ENCODE measurements at regions not wholly inside any gene's neighbourhood (a gene's known extent, or its start where the extent isn't known, plus 50 kb on each side); places are given as distances from the start of the nearest gene placed in this dataset.

DNA sequence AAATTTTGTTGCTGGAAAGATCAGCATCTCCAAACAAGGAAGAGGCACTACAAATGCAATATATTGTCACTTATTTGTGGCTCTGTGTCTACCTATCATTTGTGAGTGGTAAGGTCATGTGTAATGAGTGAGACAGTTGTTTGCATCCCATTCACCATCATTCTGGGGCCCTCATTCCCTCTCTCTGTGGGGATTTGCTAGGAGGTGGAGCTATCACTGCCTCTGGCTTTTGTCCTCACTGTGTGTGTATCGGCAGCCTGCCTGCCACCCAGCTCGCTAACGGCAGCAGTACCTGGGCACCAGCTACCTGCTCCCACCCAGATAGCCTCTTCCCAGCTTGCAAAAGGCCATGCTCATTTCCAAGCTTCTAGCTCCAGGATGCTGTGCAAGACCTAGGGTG lies 379.2 kb upstream of the ZFHX3 start:
- Histone ChIP-seq H3K4me1 (ENCODE audit: control insufficient read depth, insufficient read depth, low read length) (no peaks in the 10 kb centered on the region), H3K9me3 (ENCODE audit: control insufficient read depth, insufficient read depth, low read depth, low read length) (no peaks in the 10 kb centered on the region), H3K36me3 (ENCODE audit: control insufficient read depth, insufficient read depth, low read length) (no peaks in the 10 kb centered on the region), H3K4me3 (ENCODE audit: low read depth in 2 of 2, low read length in 2 of 2) (no peak overlapping the region), H3K27ac (ENCODE audit: low read length) (no peak overlapping the region), H3K27me3 (ENCODE audit: control insufficient read depth, insufficient read depth, low read length) (no peaks in the 10 kb centered on the region; the same call in 1 of the 2 replicates)
- intact Hi-C loops (cut with micrococcal nuclease; ENCODE audit: unreplicated experiment) (no loop called here), in situ Hi-C loops (cut with HindIII; ENCODE audit: low pct_unique_long_range_greater_than_20kb, low sequenced_read_pairs) (no loop called here)
- TF ChIP-seq SIN3A (IDR thresholded peaks at IDR 0.05; ENCODE audit: borderline replicate concordance, insufficient read depth, low read depth, low read length) (no peak), REST (IDR thresholded peaks at IDR 0.05; ENCODE audit: insufficient read depth in 1 of 2, low read depth in 2 of 2, low read length in 1 of 2) (no peak), TCF7L2 (IDR thresholded peaks at IDR 0.05; ENCODE audit: low read depth, low read length) (no peak), POLR2AphosphoS5 (IDR thresholded peaks at IDR 0.05; ENCODE audit: low read depth, low read length) (no peak)
- TF ChIP-seq, protein P1, sequence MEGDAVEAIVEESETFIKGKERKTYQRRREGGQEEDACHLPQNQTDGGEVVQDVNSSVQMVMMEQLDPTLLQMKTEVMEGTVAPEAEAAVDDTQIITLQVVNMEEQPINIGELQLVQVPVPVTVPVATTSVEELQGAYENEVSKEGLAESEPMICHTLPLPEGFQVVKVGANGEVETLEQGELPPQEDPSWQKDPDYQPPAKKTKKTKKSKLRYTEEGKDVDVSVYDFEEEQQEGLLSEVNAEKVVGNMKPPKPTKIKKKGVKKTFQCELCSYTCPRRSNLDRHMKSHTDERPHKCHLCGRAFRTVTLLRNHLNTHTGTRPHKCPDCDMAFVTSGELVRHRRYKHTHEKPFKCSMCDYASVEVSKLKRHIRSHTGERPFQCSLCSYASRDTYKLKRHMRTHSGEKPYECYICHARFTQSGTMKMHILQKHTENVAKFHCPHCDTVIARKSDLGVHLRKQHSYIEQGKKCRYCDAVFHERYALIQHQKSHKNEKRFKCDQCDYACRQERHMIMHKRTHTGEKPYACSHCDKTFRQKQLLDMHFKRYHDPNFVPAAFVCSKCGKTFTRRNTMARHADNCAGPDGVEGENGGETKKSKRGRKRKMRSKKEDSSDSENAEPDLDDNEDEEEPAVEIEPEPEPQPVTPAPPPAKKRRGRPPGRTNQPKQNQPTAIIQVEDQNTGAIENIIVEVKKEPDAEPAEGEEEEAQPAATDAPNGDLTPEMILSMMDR (IDR thresholded peaks at IDR 0.05): no peak
- CTCF ChIA-PET: no interaction called here
- POLR2A ChIA-PET: no interaction called here
- BruUV-seq (replicated peaks): no TSS peak
- ATAC-seq: no peak
- no peak for DNase-seq (ENCODE audit: low read depth, low spot score)

DNA sequence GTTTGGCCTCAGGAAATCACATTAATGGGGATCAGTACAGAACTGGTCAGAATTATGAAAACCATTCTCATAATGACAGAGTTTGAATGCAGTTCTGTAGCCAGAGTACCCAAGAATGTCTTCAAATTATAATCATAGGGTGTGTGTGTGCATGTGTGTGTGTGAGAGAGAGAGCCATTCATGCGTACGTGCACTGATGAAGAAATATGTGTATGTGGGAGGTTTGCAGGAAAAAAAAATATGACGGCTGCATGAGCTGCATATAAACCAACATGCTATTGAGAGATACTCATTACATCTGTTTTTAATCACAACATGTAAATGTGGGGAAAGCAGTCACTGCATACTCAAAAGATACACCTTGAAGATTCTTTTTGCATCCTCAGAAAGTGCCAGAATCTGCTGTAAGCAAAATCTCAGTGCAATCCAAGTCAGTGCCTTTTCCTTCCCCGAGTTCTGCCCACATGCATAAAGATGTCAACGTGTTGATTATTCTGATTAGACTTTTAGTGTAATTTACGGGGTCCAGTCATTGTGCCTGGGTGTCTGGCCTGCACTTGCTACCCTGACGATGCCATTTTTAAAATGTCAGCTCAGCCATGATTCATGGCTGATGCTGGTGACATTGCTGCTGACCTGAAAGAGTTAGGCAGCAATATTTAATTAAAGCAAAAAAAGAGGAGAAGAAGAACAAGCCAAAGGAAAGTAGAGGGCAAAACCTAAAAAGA lies 378.7 kb upstream of the ZFHX3 start:
- no peak for DNase-seq (ENCODE audit: low read depth, low spot score)
- no peak for ATAC-seq
- Histone ChIP-seq H3K4me3 (ENCODE audit: low read depth in 2 of 2, low read length in 2 of 2) (no peak overlapping the region), H3K4me1 (ENCODE audit: control insufficient read depth, insufficient read depth, low read length) (no peaks in the 10 kb centered on the region), H3K27me3 (ENCODE audit: control insufficient read depth, insufficient read depth, low read length) (no peaks in the 10 kb centered on the region; the same call in 1 of the 2 replicates), H3K27ac (ENCODE audit: low read length) (no peak overlapping the region), H3K9me3 (ENCODE audit: control insufficient read depth, insufficient read depth, low read depth, low read length) (no peaks in the 10 kb centered on the region), H3K36me3 (ENCODE audit: control insufficient read depth, insufficient read depth, low read length) (no peaks in the 10 kb centered on the region)
- ChIA-PET POLR2A (no interaction called here), CTCF (no interaction called here)
- TF ChIP-seq POLR2AphosphoS5 (IDR thresholded peaks at IDR 0.05; ENCODE audit: low read depth, low read length): no peak
- no peak for TF ChIP-seq SIN3A (IDR thresholded peaks at IDR 0.05; ENCODE audit: borderline replicate concordance, insufficient read depth, low read depth, low read length)
- no peak for TF ChIP-seq TCF7L2 (IDR thresholded peaks at IDR 0.05; ENCODE audit: low read depth, low read length)
- TF ChIP-seq, protein P1 (IDR thresholded peaks at IDR 0.05): no peak
- TF ChIP-seq REST (IDR thresholded peaks at IDR 0.05; ENCODE audit: insufficient read depth in 1 of 2, low read depth in 2 of 2, low read length in 1 of 2): no peak
- intact Hi-C loops (cut with micrococcal nuclease; ENCODE audit: unreplicated experiment): no loop called here
- in situ Hi-C loops (cut with HindIII; ENCODE audit: low pct_unique_long_range_greater_than_20kb, low sequenced_read_pairs): no loop called here
- no TSS peak for BruUV-seq (replicated peaks)

Measured in Panc1 (cell line).